ENCODE measurements at regions not wholly inside any gene's neighbourhood (a gene's known extent, or its start where the extent isn't known, plus 50 kb on each side); places are given as distances from the start of the nearest gene placed in this dataset.

DNA sequence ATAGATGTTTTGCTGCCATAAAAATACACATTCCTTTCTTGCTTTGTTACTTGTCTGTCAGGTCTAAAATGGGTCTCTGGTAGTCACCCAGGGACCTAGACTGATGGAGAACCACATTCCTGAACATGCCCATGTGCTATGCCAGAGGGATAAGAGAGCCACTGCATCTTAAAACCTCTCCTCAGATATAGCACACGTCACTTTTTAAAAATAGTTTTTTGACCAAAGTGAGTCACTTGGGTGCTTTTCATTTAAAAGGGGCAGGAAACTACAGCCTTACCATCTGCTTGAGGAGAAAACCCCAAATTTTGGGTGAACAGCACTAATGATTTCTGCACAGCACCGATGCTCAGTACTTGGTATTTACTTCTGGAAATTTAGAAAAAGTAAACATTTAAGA is 197.8 kb downstream of the OGFRL1 start:
- no peak for DNase-seq

DNA sequence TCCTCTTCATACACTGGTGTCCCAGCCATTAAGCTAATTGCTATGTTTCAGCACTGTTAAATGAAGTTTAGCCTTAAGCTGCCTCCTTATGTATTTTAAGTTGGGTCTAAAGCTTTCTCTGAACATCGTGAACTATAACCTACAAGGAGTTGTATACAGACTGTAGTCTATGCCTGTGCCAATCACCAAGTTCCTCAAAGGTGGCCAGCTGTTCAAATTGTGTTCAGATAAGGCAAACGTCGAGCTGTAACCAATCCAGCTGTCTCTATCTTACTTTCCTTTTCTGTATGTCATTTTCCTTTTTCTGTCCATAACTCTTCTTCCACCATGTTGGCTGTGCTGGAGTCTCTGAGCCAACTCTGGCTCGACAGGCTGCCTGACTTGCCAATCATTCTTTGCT is 199.6 kb downstream of the OGFRL1 start:
- no peak for DNase-seq

- no peak for DNase-seq
These were observed 201.1 kb downstream of the OGFRL1 start for GRCh38 chr6:71489736-71490135.

GRCh38 chr6:71490876-71491275 is 202.3 kb downstream of the OGFRL1 start:
- DNase-seq, result no peak

- DNase-seq, result no peak
These were observed 203.2 kb downstream of the OGFRL1 start for GRCh38 chr6:71491844-71492243.

GRCh38 chr6:71492668-71493067 is 204.1 kb downstream of the OGFRL1 start:
- no peak for DNase-seq

DNA sequence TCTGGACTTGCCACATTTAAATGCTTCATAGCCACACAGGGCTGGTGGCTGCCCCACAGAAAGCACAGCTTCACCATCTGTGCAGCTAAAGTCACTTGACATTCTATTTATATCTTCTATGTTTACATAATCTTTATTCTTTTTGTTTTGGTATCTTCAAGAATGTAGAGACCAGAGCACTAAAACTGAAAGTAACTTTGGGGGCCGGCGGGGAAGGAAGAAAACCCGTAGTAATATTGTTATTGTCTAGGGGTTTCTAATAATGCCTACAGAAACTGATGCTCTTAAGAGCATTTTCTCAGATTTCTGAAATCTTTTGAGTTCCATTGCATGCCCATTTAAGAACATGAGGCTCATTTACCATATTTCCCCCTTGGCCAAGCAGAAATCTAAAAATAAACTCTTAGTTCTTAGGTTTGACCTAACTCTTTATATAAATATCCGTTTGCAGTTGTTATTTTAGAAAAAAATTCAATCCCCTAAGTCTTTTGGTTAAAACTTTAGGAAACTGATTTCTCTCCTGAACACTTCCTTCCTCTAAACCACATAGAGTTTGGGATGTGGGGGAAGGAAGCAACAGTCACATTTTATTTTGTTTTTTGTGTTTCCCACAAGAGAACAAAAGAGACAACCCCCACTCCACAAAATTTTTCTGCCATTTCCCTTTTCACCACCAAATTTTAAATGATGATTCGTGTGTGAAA is 207.6 kb downstream of the OGFRL1 start:
- peak in 1 of 2 experiments; percentile 3 for DNase-seq

DNA sequence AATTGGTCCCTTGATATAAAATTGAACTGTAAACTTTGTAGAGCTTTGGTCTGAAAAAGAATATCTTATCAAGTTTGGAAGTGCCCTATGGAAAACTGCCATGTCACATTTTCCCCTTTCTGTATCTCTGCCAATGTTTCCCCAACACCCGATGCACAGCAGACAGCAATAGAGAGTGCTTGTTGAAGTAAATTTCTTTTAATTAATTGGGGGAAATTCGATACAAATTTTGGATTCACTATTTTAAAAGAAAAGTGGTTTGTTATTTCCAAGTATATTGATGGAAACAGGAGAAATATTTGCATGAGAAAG is 208.1 kb downstream of the OGFRL1 start:
- no peak for DNase-seq

GRCh38 chr6:71498638-71499037 is 210.0 kb downstream of the OGFRL1 start:
- no peak for DNase-seq

GRCh38 chr6:71499667-71500066 is 211.1 kb downstream of the OGFRL1 start:
- no peak for DNase-seq

GRCh38 chr6:71502168-71502567 is 213.6 kb downstream of the OGFRL1 start:
- no peak for DNase-seq

DNA sequence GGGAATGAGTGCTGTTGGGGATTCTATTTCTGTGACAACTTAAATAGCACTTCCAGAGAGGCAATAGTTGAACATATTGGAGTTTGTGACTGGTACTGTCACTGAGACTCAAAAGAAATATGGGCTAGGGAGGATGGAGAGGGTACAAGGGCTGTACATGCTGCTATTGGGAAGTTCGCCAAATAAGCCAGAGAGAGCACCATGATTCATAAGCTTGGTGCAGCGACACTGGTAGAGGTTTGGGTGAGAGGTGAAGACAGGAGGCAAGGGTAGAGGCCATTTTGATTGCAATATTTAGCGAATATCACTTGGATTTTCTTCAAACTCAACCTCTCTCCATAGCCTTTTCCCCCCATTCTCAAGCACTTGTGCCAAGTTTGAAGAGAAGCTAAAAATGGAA is 214.3 kb downstream of the OGFRL1 start:
- no peak for DNase-seq

GRCh38 chr6:71507183-71507582 is 218.6 kb downstream of the OGFRL1 start:
- no peak for DNase-seq

DNA sequence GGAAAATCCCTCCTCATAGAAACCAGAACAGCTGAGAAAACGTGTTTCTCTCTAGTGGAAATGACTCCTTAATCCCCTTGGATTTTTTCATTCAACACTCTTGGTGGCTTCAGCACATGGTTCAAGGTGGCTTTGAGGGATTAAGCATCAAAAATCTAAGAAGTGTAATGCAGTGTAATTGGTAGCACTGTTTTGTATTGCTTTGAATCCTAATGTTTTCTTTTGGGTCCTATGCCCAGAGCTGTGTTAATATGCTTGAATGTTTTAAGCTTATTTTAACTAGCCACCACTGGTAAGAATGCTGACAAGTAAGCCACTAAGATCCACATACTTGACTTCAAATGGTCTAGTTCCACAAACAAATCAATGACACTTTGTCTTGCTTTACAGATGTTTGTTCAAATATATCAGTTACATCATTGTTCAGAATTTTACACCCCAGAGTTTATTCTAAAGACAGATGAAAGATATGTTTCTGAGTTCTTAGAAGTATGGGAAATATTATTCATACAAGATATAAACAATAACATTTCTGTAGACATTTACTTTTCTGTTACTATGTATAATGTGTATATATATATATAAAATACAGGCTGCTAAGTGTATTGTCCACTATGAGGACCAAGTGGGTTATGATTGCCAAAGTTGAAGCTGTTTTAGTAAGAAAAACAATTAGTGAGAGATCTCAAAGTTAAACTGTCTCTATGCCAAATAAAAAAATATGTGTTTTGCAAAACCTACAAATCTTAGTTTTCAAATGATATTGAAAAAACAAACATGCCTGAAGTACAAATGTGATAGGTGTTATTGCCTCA is 220.8 kb downstream of the OGFRL1 start:
- DNase-seq, result no peak

- peak in 1 of 2 experiments; percentile 36 for DNase-seq
These were observed 221.6 kb downstream of the OGFRL1 start for GRCh38 chr6:71510057-71510713.

DNA sequence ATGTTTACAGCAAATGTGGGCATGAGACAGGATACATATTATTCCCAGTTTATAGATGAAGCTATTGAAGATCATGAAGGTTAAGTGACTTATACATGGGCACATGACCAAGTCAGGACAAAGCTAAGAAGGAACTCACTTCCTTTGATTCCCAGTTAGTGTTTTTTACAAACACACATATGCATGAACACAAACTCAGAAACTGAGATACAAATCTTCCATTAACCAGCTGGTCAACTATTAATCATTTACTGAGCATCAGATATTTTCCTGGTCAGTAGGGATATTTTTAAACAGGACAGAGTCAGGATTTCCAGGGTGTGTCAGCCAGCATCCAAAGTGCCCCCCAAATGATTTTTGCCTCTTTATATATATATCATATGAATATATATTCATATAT is 222.2 kb downstream of the OGFRL1 start:
- DNase-seq, result no peak

DNA sequence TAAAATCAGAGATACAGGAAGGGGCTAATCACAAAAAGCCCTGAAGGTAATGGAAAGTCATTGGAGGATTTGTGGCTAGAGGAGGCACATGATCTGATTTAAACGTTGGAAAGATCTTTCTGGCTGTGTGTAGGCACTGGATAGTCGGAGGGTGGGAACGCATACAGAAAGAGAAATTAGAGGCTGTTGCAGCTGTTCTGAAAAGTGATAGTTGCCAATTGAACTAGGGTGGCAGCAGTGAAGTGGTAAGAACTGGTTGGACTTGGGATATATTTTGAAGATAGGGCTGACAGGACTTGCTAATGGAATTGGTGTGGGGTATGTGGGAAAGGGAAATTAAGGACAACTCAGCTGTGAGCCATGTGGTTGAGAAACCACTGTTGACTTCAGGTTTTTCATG is 223.6 kb downstream of the OGFRL1 start:
- no peak for DNase-seq

- no peak for DNase-seq
These were observed 224.4 kb downstream of the OGFRL1 start for GRCh38 chr6:71513036-71513435.

GRCh38 chr6:71523548-71523947 is 234.9 kb downstream of the OGFRL1 start:
- DNase-seq, result no peak

DNA sequence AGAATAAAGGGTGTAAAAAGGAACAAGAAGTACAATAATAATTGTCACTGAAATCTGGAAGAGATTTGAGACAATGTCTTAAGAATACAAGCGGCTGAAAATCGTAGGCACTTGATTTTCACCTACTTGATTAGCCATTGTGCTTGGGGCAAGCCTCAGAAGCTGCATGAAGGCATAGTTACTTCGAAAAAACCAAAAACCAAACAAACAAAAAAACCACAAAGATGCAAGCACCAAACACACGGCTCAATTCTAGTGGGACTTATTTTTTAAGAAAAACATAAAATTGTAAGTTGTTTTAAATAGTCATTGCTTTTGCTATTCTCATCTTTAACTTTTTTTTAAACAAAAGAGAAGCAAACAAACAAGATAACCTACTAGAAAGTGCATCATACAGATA is 235.6 kb downstream of the OGFRL1 start:
- no peak for DNase-seq

- DNase-seq, result no peak
These were observed 239.3 kb downstream of the OGFRL1 start for GRCh38 chr6:71527886-71528285.

DNA sequence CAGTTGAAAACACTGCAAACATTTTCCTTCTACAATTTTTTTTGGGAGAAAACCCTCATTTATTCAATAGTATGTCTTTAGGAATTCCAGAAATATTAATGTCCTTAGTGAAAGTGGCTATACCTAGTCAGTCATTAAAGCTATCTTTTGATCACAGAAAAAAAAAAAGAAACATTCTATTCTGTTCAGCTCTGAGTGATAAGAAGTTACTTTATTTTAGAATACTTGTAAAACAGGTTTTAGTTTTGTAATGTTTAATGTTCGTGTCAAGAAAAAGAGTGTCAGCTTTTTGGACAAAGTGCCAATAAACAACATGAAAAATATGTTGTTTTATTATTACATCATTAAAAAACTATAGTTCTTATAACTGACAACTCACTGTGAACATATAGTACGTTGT is 240.4 kb downstream of the OGFRL1 start:
- DNase-seq, result no peak

DNA sequence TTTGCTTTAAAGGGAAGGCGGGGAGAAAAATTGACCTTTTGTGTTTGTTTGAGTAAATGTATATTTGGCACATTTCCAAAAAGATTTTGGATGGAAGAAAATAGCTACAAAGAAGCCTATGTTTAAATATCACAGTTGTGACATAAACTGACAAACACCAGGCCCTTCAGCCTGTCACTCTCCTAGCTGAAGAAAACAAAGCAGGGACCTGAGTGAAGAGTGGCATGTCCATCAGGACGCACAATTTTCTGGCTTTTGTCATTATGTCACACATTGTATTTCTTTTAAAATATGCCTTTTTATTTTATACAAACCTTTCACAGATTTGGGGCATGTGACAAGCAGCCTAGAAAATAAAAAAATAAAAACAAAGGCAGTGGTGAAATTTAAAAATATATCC is 241.2 kb downstream of the OGFRL1 start:
- no peak for DNase-seq

- DNase-seq, result no peak
These were observed 242.4 kb downstream of the OGFRL1 start for GRCh38 chr6:71531006-71531405.
